Neural cell (in vitro differentiated cells): ENCODE measurements at regions not wholly inside any gene's neighbourhood (a gene's known extent, or its start where the extent isn't known, plus 50 kb on each side); places are given as distances from the start of the nearest gene placed in this dataset.

Source experiments
- H2AFZ ChIP-seq: fragments of 200-600, 300-800 bp; sonication (generic), shearing (Covaris generic); 2 replicates; pipeline ENCODE4 v1.6.0; 2014; ENCODE audit warnings: low read depth, mild to moderate bottlenecking, antibody characterized with exemption, low read length, moderate library complexity
- H3F3A ChIP-seq: fragments of 200-600 bp; shearing (Covaris generic); 2 replicates; pipeline ENCODE4 v1.6.1; 2016; ENCODE audit warnings: mild to moderate bottlenecking, moderate library complexity, mixed read lengths, antibody characterized with exemption, low read length; ENCODE audit not compliant: insufficient read depth, poor library complexity, severe bottlenecking
- H3K27ac ChIP-seq: fragments of 200-600, 300-800 bp; sonication (generic), shearing (Covaris generic); 2 replicates; pipeline ENCODE4 v1.5.1; 2014; ENCODE audit warnings: mild to moderate bottlenecking, low read length, moderate library complexity
- H3K27me3 ChIP-seq: fragments of 300-800, 200-600 bp; sonication (generic), shearing (Covaris generic); 2 replicates; pipeline ENCODE4 v1.6.0; 2014; ENCODE audit warnings: mild to moderate bottlenecking, low read depth, low read length, moderate library complexity; ENCODE audit not compliant: insufficient read depth
- H3K36me3 ChIP-seq: fragments of 300-800, 200-600 bp; sonication (generic), shearing (Covaris generic); 2 replicates; pipeline ENCODE4 v1.5.1; 2014; ENCODE audit warnings: mild to moderate bottlenecking, antibody characterized with exemption, low read length, moderate library complexity; ENCODE audit not compliant: insufficient read depth
- H3K4me2 ChIP-seq: fragments of 300-800, 200-600 bp; sonication (generic), shearing (Covaris generic); 2 replicates; pipeline ENCODE4 v1.6.0; 2014; ENCODE audit warnings: mild to moderate bottlenecking, low read length
- H3K4me3 ChIP-seq: fragments of 300-800, 200-600 bp; sonication (generic), shearing (Covaris generic); 2 replicates; pipeline ENCODE4 v1.5.1; 2014; ENCODE audit warnings: mild to moderate bottlenecking, low read length, moderate library complexity
- H3K79me2 ChIP-seq: fragments of 200-600 bp; shearing (Covaris generic); replicated peaks from 2 replicates; pipeline ENCODE4 v1.6.0; 2014; ENCODE audit warnings: mild to moderate bottlenecking, low read length, moderate library complexity; ENCODE audit not compliant: insufficient read depth
- H3K9ac ChIP-seq: fragments of 300-800, 200-600 bp; sonication (generic), shearing (Covaris generic); 2 replicates; pipeline ENCODE4 v1.6.1; 2016; ENCODE audit warnings: mild to moderate bottlenecking, low read length, mixed read lengths
- H3K9me2 ChIP-seq: fragments of 200-600 bp; shearing (Covaris generic); 2 replicates; pipeline ENCODE4 v1.6.1; 2016; ENCODE audit warnings: mild to moderate bottlenecking, low read length, mixed read lengths; ENCODE audit not compliant: insufficient read depth
- H3K9me3 ChIP-seq: fragments of 200-600, 300-800 bp; sonication (generic), shearing (Covaris generic); 2 replicates; pipeline ENCODE4 v1.6.1; 2016; ENCODE audit warnings: mild to moderate bottlenecking, mixed run types, low read length, moderate library complexity, mixed read lengths
- H4K20me1 ChIP-seq: fragments of 200-600 bp; shearing (Covaris generic); 2 replicates; pipeline ENCODE4 v1.6.1; 2016; ENCODE audit warnings: mild to moderate bottlenecking, mixed run types; ENCODE audit not compliant: insufficient read depth
- EP300 ChIP-seq: fragments of 450-650 bp; conservative IDR thresholded peaks from 2 replicates; pipeline ENCODE4 v1.6.1; 2014; ENCODE audit warnings: antibody characterized with exemption, mild to moderate bottlenecking, moderate library complexity; ENCODE audit not compliant: poor library complexity, severe bottlenecking
- EZH2 ChIP-seq: fragments of 200-600, 300-800 bp; shearing (Covaris generic), sonication (generic); IDR thresholded peaks from 2 replicates; pipeline ENCODE4 v1.6.1; 2014; ENCODE audit warnings: antibody characterized with exemption, low read length, borderline replicate concordance, mild to moderate bottlenecking; ENCODE audit not compliant: insufficient read depth, poor library complexity, severe bottlenecking
- MXI1 ChIP-seq: fragments of 450-650 bp; conservative IDR thresholded peaks from 2 replicates; pipeline ENCODE4 v1.6.1; 2014; ENCODE audit warnings: antibody characterized with exemption, mild to moderate bottlenecking; ENCODE audit not compliant: poor library complexity, severe bottlenecking
- POLR2AphosphoS5 ChIP-seq: IDR thresholded peaks from 2 replicates; pipeline ENCODE4 v1.6.1; 2012
- RAD21 ChIP-seq: fragments of 450-650 bp; conservative IDR thresholded peaks from 2 replicates; pipeline ENCODE4 v1.6.1; 2014; ENCODE audit warnings: antibody characterized with exemption, mild to moderate bottlenecking, moderate library complexity
- REST ChIP-seq: IDR thresholded peaks from 2 replicates; pipeline ENCODE4 v1.6.1; 2012; ENCODE audit warnings: borderline replicate concordance
- SMC3 ChIP-seq: fragments of 450-650 bp; conservative IDR thresholded peaks from 2 replicates; pipeline ENCODE4 v1.6.1; 2014; ENCODE audit warnings: antibody characterized with exemption, mild to moderate bottlenecking, moderate library complexity; ENCODE audit not compliant: poor library complexity
- TAF1 ChIP-seq: IDR thresholded peaks from 2 replicates; pipeline ENCODE4 v1.6.1; 2012; ENCODE audit warnings: low read depth
- TF ChIP-seq, protein P1 (sequence below): fragments of 450-650 bp; IDR thresholded peaks from 2 replicates; pipeline ENCODE4 v1.5.1; 2014; ENCODE audit warnings: antibody characterized with exemption, mild to moderate bottlenecking, moderate library complexity; ENCODE audit not compliant: poor library complexity, severe bottlenecking

GRCh38 chr6:86856379-86856778, 80.9 kb upstream of the HTR1E start:
- Histone ChIP-seq H3K36me3 (no peaks in the 10 kb centered on the region), H2AFZ (no peak overlapping the region), H3K9me2 (no peaks in the 10 kb centered on the region), H3K79me2 (no peaks in the 10 kb centered on the region), H3F3A (no peaks in the 10 kb centered on the region), H3K27me3 (no peaks in the 10 kb centered on the region), H4K20me1 (no peaks in the 10 kb centered on the region), H3K4me2 (peak overlapping the region; percentile 32), H3K27ac (peak overlapping the region; percentile 14), H3K9ac (no peak overlapping the region), H3K9me3 (no peaks in the 10 kb centered on the region), H3K4me3 (no peak overlapping the region)
- TF ChIP-seq EZH2 = no peak
- TF ChIP-seq EP300 = peak; percentile 36

- no peak overlapping the region for H3K4me3 ChIP-seq
- H3K9me3 ChIP-seq = no peaks in the 10 kb centered on the region
- H3K27me3 ChIP-seq = no peaks in the 10 kb centered on the region
- no peak overlapping the region for H3K27ac ChIP-seq
- no peaks in the 10 kb centered on the region for H3K9me2 ChIP-seq
- no peaks in the 10 kb centered on the region for H3K36me3 ChIP-seq
- H3F3A ChIP-seq = no peaks in the 10 kb centered on the region
- H3K4me2 ChIP-seq = no peak overlapping the region
- no peaks in the 10 kb centered on the region for H4K20me1 ChIP-seq
- TF ChIP-seq, protein P1, sequence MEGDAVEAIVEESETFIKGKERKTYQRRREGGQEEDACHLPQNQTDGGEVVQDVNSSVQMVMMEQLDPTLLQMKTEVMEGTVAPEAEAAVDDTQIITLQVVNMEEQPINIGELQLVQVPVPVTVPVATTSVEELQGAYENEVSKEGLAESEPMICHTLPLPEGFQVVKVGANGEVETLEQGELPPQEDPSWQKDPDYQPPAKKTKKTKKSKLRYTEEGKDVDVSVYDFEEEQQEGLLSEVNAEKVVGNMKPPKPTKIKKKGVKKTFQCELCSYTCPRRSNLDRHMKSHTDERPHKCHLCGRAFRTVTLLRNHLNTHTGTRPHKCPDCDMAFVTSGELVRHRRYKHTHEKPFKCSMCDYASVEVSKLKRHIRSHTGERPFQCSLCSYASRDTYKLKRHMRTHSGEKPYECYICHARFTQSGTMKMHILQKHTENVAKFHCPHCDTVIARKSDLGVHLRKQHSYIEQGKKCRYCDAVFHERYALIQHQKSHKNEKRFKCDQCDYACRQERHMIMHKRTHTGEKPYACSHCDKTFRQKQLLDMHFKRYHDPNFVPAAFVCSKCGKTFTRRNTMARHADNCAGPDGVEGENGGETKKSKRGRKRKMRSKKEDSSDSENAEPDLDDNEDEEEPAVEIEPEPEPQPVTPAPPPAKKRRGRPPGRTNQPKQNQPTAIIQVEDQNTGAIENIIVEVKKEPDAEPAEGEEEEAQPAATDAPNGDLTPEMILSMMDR = no peak
- TF ChIP-seq RAD21 = no peak
- TF ChIP-seq MXI1 = no peak
- no peak for TF ChIP-seq TAF1
- H2AFZ ChIP-seq = no peak overlapping the region
- no peaks in the 10 kb centered on the region for H3K79me2 ChIP-seq
- H3K9ac ChIP-seq = no peak overlapping the region
These were observed 88.3 kb upstream of the HTR1E start for GRCh38 chr6:86848986-86849385.

DNA sequence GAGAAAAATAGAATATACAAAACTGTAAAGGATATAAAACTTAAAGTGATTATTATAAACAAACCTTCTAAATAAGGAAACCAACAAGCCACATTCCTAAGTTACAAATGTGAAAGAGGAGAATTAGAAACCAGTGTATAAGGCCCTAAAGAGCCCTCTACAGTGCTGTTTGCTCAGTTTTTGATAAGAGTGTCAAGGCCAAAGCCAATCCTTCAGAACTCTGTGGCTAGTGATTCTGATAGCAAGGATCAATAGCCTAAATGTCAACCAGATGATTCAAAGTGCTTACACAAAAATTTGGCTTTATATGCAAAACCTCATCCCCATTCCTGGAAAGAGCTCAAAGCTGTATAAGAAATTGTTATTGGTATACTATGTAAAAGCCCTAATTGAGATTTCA, 104.6 kb upstream of the HTR1E start:
- H2AFZ ChIP-seq = no peak overlapping the region
- no peaks in the 10 kb centered on the region for H3K79me2 ChIP-seq
- TF ChIP-seq SMC3 = no peak
- no peak for TF ChIP-seq RAD21
- no peak for TF ChIP-seq TAF1
- TF ChIP-seq EP300 = no peak
- no peak for TF ChIP-seq POLR2AphosphoS5
- no peak for TF ChIP-seq EZH2
- TF ChIP-seq, protein P1 = no peak
- no peak for TF ChIP-seq MXI1
- TF ChIP-seq REST = no peak
- H3F3A ChIP-seq = no peaks in the 10 kb centered on the region
- no peaks in the 10 kb centered on the region for H3K9me3 ChIP-seq
- no peak overlapping the region for H3K4me3 ChIP-seq
- H3K36me3 ChIP-seq = no peaks in the 10 kb centered on the region
- no peak overlapping the region for H3K27ac ChIP-seq
- H3K27me3 ChIP-seq = no peaks in the 10 kb centered on the region
- no peaks in the 10 kb centered on the region for H4K20me1 ChIP-seq
- no peak overlapping the region for H3K9ac ChIP-seq
- no peaks in the 10 kb centered on the region for H3K9me2 ChIP-seq
- no peak overlapping the region for H3K4me2 ChIP-seq
